Stimulated activated CD8-positive, alpha-beta memory T cell treated with anti-CD3 and anti-CD28 coated beads, Interleukin-4, amount 100 ng/mL, for 48 hours (primary cell): ENCODE measurements at regions not wholly inside any gene's neighbourhood (a gene's known extent, or its start where the extent isn't known, plus 50 kb on each side); places are given as distances from the start of the nearest gene placed in this dataset.

Experiments
- DNase-seq: peaks from one replicate; pipeline ENCODE4 v3.0.0-alpha.2; 2020

GRCh38 chr6:4549556-4550226, 226.5 kb upstream of the CDYL start:
- no peak for DNase-seq

DNA sequence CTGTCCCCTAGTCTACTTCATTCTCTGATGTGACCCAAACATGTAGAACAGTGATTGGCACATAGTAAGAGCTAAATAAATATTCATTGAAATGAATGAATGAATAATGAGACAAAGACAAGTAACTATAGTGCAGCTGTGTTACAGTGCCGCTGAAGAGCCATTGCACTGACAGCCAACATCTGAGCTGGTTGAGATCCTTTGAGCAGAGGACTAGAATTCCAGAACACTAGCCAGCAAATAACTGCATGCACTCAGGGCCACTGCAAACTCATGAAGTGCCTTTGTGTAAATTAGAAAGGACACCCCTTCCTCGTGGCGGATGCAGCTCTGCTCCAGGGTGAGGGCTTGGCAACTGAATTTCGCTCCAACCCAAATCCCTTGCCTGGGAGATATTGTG, 230.3 kb upstream of the CDYL start:
- DNase-seq = no peak

- DNase-seq = no peak
Observed at GRCh38 chr6:4543596-4543995, 232.6 kb upstream of the CDYL start.

GRCh38 chr6:4533576-4533975, 242.6 kb upstream of the CDYL start:
- DNase-seq = no peak

DNA sequence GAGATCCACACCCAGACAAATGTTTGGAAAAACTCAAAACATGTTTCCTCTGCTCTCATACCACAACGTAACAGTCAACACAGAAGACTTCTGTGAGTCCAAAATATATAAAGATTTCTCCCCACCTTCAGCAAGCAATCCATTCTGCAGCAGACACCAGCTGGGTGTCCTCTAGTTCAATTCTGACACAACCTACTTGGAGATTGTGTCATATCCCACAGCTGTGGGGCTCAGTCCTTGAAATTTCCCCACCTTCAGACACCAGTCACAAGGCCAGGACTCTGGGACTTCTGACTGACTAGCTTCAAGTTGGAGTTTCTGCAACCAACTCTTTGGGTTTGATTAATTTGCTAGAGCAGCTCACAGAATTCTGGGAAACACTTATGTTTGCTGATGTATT, 244.8 kb upstream of the CDYL start:
- DNase-seq = no peak

GRCh38 chr6:4522453-4522852, 253.8 kb upstream of the CDYL start:
- no peak for DNase-seq

DNA sequence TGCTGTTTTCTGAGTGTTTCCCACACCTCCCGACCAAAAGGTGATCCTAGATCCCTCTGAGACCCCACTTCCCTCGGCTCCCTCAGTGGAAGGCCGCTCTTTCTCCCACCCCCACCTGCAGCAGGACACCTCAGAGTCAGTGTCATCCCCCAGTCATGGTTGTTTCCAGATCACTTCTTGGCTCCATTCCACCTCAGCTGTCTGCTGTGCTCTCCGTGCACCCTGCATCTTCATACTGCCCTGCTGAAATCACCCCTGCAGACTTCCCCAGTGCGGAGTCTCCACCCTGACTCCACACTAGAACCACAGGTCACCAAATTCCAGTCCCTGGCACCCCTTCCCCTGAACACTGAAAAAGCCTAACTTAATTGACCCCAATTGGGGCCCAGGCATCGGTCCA, 255.1 kb upstream of the CDYL start:
- no peak for DNase-seq

DNA sequence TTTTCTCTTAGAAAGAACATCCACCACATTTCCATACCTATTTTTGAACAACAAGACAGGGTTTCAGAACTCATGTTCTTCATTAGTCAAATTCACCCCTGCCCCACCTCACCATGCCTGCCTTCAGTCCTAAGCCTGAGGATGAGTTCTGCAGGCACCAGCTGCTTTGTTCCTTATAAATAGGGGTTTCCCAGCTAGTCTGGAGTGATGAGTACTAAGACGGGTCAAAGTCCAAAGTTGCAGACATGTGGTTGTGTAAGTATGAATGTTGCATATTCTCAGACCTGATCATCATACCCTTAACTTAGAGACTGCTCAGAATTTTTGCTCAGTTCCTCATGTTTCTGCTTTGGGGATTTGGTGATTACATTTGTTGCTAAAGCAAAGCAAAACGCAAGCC, 257.7 kb upstream of the CDYL start:
- no peak for DNase-seq

DNA sequence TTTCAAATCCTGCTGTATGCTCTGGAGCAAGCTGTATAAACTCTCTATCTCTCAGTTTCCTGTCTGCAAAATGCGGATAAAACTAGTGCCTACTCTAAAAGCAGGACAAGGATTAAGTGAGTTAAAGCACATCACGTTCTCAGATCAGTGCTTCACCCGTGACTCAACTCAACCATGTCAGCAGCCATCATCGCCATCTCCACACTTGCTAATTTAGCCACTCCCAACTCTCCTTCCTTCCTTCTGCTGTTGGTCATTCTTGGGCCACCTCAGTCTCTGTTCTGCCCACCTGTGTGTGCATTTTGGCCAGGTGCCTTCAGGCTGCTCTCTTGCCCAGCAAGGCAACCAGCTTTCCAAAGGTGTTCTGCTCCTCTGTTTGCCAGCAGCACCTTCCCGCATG, 260.0 kb upstream of the CDYL start:
- DNase-seq = no peak

GRCh38 chr6:4513561-4513960, 262.6 kb upstream of the CDYL start:
- DNase-seq = no peak

DNA sequence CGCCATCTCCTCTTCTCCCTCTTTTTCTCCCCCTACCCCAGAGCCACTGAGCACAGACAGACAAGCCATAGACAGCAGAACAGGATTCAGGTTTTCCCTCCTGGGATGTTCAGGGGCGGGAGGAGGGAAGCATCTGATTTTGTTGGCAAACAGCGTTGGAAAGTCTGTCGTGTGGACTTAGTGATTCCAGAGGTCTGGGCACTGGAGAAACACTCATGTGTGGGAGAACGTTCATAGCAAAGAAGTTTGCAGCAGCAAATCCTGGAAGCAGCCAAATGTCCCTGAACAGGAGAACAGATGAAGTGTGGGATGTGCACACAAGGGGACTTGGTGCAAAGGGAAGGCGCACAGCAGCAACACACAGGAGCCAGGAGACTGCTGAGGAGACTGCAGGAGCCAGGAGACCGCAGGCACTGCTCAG, 264.1 kb upstream of the CDYL start:
- no peak for DNase-seq

- DNase-seq = no peak
Observed at GRCh38 chr6:4511641-4512020, 264.6 kb upstream of the CDYL start.

DNA sequence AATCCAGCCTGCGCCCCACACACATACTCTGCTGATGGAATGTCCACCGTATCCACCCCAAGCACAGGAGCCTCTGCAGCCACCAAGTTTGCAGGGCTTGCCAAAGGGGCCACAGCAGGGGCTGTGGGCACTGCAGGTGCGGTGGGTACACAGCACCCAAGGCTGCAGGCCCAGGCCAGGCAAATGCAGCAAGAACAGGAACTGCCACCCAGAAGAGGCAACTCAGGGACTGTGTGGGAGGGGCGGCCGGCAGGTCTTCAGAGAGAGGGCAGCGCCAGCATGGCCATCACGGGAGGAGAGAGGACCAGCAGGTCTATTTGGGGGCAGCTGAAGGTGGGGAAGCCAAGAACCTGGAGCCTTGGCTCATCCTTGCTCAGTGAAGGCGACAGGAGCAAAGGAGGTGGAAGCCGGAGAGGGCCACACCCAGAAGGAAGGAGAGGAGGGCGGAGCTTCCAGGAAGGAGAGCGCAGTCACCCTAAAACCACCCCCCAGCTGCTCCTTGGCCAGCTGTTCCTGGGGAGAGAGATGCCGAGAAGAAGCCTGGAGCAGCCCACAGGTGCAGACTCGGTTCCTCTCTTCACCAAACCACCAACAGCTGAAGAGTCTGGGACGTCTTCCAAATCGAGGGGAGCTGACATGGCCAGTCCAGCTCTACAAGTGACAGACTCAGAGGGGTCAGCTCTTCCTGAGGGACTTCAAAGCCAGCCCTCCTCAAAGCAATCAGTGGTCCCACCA, 265.1 kb upstream of the CDYL start:
- no peak for DNase-seq

GRCh38 chr6:4510317-4510716, 265.9 kb upstream of the CDYL start:
- DNase-seq = no peak

GRCh38 chr6:4509506-4509905, 266.7 kb upstream of the CDYL start:
- no peak for DNase-seq

GRCh38 chr6:4506792-4507191, 269.4 kb upstream of the CDYL start:
- DNase-seq = no peak

- no peak for DNase-seq
Observed at GRCh38 chr6:4506223-4506622, 270.0 kb upstream of the CDYL start.

DNA sequence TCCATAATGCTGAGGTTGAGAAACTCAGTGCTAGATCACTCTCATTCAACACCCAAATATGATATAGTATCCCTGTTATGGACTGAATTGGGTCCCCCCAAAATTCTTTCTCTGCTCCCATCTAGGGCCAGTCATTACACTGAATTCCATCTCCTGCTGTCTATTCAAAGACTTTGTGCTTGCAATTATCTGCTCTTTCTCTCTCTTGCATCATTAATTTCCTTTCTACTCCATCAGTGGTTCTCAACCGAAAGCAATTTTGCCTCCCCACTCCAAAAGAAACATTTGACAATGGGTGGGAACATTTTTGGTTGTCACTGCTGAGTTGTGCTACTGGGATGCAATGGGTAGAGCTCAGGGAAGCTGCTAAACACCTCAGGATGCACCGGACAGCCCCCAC, 271.5 kb upstream of the CDYL start:
- DNase-seq = no peak

DNA sequence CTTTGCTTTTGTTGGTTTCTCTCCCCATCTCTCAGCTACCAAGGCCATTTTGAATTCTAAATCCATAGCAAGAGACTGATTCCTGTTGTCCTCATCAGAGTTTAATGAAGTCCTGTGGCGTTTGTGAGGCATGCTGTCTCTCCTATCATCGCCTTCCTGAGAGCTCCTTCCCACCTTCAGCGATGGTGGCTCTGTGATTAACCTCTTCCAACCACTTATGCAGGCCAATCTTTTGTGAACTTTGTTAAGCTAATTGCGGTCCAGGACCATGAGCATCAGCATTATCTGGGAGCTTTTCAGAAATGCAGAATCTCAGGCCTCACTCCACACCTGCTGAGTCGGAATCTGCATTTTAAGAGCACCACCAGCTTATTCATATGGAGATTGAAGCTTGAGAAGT, 272.5 kb upstream of the CDYL start:
- DNase-seq = no peak

- DNase-seq = no peak
Observed at GRCh38 chr6:4496284-4496683, 279.9 kb upstream of the CDYL start.

DNA sequence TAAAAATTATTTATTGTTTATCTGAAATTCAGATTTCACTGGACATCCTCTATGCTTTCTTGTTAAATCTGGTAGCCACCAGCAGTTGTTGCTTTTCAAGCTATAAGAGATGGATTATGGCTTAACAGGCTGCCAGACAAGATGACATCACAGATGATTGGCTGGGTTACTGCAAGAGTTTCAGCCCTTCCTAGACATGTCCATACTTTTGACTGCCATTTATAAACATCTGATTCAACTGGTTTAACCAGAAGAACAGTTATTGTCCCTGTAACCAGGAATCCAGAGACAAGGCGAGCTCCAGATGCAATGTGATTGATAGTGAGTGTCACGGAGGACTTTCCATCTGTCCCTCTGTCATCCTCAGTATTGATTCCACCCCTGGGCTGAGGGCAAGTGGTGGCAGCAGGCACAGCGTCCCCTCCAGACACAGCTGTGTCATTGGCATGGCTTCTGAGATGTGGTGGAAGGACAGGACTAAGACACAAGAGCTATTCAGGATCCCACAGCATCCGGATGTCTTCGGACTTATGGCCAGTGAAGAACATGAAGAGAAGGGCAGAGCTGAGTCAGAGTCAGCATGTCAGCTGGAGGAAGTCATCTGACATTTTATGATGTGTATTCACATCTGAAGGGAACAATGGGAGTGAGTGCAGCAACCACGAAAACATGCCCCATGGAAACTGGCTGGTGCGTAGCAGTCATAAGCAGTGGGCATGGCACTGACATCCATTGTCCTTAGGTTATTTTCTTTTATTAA, 284.5 kb upstream of the CDYL start:
- no peak for DNase-seq

- no peak for DNase-seq
Observed at GRCh38 chr6:4489538-4489937, 286.7 kb upstream of the CDYL start.

- no peak for DNase-seq
Observed at GRCh38 chr6:4488389-4488788, 287.8 kb upstream of the CDYL start.

DNA sequence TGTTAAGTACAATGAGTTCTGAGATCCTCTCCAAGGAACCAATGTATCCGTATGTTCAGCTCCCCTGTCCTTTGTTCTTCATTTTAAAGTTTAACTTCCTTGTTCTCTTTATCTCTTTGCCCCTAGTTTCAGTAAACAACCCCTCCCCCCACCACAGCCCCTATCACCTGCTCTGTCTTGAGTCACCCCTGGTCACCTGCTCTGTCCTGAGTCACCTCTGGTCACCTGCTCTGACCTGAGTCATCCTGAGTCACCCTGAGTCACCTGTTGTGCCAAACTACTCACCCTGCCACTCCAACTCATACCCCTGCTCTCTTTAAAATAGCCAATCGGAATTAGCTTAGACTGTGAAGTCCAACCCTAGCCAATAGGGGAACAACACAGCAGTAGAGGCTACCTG, 288.7 kb upstream of the CDYL start:
- DNase-seq = no peak
